Urothelium cell line (cell line): ENCODE measurements at regions not wholly inside any gene's neighbourhood (a gene's known extent, or its start where the extent isn't known, plus 50 kb on each side); places are given as distances from the start of the nearest gene placed in this dataset.
"Not testable (repeated sequence)": the region's sequence is repeated elsewhere in the genome, so short reads cannot be mapped to it uniquely, and the experiment has no call there.

Experiments
- DNase-seq: peaks from one replicate; pipeline ENCODE4 v3.0.0; 2011; ENCODE audit warnings: low spot score, mixed read lengths
- FAIRE-seq: peaks from 2 replicates; lab custom pipeline; 2011; peaks lifted over from hg19 to GRCh38; lab: Jason Lieb, UNC

DNA sequence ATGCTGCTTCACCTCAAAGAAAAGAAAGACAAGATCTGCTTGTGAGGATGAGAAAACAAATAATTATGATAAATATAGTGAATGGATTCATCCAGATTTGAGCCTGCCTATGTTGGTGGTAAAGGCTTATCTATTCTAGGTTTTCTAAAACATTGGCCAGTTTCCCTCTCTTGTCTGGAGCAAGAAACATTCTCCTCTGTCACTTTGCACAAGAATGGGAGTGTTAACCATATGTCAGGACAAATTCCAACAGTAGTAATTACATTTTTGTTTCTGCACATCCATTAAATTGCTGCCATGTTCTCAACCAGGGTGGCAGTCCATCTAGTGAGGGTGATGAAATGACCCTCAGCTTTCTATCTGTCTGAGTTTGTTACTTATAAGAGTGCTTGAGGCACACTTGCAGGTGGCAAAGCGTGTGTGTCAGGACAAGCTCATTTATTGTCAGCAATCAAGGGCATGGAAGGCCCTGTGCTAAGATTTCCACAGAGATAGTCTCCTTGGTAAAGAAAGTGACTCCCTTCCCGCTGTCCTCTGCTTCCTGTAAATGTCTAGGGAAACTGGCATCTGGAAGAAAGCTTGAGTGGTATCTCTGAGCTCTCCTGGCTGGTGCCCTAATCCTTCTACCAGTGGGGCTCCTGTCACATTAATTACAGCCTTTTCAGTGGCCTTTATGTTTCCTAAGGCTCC, 502.1 kb upstream of the FLRT2 start:
- FAIRE-seq (no peak), DNase-seq (no peak)

DNA sequence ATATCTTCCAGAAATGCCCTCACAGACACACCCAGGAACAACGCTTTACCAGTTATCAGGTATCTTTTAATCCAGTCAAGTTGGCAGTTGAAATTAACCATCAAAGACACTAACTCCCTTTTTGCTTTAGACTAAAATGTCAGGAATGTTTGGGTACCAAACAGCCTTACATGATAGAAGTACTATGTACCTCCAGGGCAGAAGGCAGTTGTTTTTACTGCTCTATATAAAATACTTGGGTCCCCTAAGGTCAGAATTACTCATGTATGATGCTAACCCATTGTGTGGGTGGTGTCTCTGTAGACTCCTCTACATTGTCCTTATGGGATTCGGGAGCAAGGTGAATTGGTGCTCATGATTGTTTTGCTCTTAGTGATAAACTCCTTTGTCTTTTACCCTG, 492.5 kb upstream of the FLRT2 start:
- DNase-seq (no peak), FAIRE-seq (no peak)

DNA sequence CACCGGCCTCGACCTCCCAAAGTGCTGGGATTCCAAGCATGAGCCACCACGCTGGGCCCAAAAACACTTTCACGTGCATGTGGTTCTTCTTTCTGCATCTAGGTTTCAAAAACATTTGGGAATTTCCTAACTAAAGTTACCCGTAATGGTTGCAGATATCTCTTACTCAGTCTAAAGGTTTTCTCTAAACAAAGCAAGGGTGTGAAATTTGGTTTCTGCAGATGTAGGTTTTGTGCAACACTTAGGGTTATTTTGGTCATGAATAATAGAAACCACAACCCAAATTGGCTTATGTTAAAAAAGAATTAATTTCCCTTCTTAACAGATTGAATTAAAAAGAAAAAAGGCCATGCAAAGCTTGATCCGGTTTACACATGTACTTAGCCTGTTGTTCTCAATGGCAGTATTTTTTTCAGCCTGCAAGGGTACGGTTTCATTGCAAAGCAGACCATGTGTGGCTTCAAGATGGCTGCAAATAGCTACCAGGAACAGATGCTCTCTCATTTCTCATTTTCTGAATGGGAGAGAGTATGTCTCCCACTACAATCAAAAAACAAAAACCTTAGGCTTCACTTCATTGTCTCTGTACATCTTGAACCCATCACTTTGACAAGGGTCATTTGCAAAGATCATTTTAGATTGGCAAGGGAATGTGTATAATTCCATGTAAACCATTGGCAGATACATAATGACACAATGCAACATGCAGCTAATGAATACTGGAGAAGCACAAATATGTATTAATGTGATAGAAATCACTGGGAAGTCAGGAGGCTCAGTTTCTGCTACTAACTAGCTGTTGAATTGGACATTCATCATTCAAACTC, 491.2 kb upstream of the FLRT2 start:
- FAIRE-seq: no peak
- no peak for DNase-seq

DNA sequence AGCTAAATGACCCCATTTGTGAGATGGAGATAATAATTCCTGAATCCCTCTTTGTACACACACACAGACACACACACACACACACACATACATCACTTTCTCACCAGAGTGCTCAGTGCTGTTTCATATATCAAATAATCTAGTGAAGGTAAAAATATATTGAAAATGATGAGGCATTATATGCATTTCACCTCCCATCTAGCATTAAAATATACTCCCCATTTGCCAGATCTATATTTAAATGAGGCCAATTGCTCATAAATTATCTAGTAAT, 490.7 kb upstream of the FLRT2 start:
- DNase-seq (no peak), FAIRE-seq (no peak)

DNA sequence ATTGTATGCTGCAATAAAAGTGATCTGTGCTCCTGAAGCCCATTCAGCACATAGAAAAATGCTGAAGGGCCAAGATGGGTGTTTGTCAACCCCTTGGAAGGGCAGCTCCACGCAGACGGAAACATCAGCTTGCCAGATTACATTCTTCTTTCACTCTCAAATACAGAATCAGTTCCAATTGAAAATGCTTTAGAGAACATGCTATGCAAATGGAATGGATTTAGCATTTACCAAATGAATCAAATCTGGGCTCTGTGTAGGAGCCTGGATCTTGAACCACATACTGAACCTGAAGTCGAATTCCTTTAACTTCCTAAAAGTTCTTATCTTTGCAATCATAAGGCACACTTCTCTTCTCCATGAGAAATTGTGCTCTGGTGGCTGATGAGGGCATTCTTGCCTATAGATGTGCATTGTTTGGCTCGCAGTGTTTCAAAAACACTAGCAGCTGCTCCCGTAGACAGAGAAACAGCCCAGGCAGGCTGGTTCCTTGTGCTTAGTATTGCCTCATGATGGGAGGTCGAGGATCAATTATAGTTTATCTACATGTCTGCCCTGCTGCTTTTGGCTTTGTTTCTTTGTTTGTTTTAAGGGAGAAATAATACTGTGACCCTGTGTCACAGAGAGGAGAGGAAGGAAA, 489.8 kb upstream of the FLRT2 start:
- no peak for DNase-seq
- no peak for FAIRE-seq

DNA sequence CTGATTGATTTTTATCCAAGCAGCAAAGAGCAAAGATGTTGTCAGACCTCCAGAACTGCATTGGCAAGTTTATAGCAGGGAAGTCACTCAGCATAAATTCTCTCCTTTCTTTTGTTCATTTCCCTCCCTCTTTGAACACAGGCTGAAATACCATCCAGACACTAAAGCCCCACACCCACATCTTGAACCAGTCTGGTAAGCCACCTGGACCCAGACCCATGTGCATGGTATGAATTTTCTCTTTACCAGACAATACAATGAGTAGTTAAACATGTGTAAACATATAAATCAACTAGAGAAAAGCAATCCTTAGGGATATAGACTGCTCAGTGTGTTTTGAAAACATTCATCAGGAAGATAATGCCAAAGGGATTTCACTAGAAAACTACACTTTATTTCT, 488.3 kb upstream of the FLRT2 start:
- no peak for FAIRE-seq
- DNase-seq: no peak

DNA sequence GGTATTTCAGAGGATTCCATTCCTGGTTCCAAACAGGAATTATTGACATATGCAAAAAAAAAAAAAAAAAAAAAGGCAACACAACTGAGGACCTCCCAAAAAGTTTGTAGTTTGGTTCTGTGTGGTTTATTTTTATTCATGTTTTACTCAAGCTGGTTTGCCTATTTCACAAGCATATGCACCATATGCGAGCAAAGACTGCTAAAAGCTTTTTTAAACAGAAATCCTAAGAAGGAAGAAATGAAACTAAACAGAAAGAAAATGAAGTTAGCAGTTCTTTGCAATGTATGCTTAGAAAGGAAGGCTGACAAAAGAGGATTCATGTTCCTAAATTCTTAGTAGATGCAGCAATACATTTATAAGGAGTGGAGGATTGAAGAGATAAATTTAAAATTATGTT, 487.6 kb upstream of the FLRT2 start:
- DNase-seq: no peak
- no peak for FAIRE-seq

DNA sequence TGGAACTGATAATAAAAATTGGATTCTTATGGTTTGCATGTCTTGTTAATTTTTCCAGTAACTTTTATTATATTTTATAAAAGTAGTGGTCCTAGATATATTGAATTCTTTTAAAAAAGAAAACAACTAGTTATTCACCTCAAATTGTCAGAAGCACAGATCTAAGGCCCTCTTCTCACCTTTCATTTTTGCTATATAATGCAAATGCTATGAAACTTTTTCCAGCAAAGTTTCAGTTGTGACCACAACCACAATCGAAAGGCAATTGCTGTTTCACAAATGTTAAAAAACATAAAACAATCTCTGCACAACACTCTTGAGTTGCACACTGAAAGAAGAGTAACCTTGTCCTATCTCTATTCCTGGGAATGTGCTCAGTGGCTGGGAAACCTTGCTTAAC, 479.8 kb upstream of the FLRT2 start:
- FAIRE-seq (no peak), DNase-seq (no peak)

DNA sequence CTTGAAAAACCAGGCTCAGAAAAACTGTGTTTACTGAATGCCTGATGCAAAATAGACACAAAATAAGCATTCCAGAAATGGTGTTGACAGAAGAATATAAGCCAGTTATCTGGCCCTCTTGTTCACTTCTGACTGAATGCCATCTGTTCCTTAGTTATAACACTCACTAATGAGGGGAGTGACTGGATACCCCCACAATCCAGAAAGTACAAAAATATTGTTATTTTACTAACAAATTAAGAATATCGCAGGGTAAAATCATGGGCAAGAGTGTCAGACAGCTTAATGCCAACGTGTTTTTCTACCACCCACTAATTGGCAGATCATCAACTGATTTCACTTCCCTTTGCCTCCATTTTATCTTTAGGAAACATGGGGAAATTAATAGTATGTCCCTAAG, 477.3 kb upstream of the FLRT2 start:
- DNase-seq: no peak
- FAIRE-seq: no peak

DNA sequence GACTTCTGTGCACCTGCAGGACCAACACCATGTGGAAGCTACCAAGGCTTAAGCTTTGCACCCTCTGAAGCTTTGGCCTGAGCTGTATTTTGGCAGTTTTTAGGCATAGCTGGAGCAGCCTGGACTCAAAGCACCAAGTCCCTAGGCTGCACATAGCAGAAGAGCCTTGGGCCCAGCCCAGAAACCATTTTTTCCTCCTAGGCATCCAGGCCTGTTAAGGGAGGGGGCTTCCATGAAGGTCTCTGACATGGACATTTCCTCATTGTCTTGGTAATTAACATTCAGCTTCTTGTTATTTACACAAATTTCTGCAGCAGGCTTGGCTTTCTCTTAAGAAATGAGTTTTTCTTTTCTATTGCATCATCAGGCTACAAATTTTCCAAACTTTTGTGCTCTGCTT, 475.8 kb upstream of the FLRT2 start:
- no peak for DNase-seq
- FAIRE-seq: no peak

DNA sequence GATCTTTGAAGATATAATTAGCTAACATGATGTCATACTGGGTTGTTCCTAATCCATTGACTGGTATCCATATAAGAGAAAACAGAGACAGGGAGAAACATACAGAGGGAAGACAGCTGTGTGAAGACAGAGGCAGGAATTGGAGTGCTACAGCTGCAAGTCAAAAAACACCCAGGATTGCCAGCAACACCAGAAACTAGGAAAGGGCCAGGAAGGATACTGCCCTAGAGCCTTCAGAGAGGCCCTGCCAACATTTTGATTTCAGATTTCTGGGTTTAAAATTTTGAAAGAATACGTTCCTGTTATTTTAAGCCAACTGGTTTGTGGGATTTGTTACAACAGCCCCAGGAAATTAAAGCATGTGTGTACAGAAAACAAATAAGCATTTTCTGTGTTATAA, 473.7 kb upstream of the FLRT2 start:
- DNase-seq (no peak), FAIRE-seq (no peak)

DNA sequence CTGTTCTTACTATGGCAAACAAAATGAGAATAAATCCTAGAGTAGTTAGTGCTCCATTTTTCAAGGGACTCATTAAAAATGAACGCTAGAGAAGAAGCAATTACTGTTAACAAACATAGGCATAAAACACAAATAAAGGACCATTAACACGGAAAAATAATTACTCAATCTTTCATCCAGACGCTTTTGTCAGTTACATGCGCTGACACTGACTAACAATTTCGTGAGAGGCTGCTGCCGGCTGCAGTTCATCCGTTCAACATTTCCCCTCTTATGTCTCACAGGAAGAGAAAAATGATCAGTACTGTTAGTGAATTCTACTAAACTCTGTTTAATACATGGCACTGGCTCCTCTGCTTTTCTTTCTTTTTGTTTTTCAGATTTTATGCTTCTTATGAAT, 472.7 kb upstream of the FLRT2 start:
- FAIRE-seq (no peak), DNase-seq (no peak)

DNA sequence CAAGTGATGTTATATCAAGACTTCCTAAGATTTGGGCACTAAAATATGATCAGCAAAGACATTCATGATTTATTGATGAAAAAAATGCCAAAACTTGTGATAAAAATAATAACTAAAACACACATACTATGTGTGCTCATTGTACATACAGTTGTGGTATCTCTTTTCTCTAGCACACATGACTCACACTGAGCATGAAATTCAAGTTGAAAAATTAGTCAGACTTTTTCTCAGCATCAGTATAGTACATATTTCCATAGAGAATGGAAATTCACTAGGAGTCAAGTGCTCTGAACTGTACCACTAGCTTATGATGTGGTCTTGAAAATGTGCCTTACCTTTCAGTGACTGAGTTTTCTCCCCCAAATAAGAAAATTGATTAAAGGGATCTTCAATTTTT, 471.8 kb upstream of the FLRT2 start:
- no peak for FAIRE-seq

DNA sequence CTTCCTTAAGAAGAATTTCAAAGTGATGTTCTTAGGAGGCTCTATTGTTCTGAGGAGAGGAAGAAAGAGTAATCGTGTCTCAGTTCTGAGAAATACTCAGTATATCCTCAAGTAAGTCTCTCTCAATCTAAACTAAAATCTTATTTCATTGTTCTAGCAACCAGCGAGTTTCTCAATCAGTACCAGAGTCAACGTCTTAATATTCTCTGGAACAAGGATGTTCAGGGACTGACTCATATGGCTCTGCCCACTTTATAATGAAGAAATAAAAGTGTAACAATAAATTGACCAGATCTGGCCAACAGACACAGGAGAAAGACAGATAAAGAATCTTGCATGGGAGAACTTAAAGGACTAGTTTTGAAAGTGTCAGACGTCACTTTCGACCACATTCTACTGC, 469.8 kb upstream of the FLRT2 start:
- DNase-seq: no peak
- no peak for FAIRE-seq

More for the DNA sequence above, 471.8 kb upstream of the FLRT2 start:
- no peak for DNase-seq

DNA sequence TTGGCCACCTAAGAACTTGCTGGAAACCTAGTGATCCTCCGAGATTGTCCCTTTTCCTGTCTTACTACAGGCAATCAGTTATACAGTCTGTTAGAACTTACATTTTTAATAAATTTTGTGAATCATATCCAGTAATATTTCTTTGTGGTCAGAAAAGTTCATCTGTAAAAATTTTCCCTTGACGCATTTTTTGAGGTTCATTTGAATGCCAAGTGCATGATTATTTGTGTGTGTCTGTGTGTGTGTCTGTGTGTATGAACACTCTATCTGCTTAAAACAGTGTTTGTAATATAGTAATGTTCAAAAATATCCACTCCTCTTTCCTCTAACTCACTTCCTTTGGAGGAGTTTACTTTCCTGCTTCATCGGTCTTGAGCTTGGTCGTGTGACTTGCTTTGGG, 468.7 kb upstream of the FLRT2 start:
- FAIRE-seq: no peak

DNA sequence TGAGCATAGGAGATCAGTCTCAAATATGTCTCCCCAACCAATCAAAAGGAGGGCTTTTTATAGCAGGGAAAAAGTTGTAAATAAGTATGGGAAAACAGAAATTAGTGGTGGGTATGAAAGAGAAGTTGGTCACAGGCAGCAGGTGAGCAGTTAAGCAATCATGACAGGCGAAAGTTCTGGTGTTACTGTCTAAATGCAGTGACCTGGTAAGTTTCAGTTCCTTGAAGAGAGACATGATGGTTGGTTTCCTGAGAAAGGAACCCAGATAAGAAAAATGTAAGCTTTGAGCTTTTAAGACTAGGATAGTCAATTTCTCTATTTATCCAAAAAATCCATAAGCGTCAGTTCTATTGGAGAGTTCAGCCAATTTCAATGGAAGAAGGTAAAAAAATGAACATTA, 466.2 kb upstream of the FLRT2 start:
- FAIRE-seq (no peak), DNase-seq (no peak)

More for the DNA sequence above, 468.7 kb upstream of the FLRT2 start:
- DNase-seq: no peak

DNA sequence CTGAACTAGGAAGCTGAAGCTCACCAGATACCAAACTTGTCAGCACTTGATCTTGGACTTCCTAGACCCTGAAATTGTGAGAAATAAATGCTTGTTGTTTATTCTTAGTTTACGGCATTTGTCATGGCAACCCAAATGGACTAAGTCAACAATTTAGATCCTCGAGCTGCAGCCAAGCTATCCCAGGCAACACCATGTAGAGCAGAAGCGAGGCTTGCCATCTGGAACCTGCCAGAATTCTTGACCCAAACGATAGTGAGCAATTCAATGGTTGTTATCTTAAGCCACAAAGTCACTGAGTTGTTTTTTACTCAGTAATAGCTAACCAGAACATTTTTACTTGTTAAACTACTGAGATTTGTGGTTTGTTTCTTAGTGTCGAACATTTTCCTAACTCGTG, 458.5 kb upstream of the FLRT2 start:
- FAIRE-seq (no peak), DNase-seq (no peak)

DNA sequence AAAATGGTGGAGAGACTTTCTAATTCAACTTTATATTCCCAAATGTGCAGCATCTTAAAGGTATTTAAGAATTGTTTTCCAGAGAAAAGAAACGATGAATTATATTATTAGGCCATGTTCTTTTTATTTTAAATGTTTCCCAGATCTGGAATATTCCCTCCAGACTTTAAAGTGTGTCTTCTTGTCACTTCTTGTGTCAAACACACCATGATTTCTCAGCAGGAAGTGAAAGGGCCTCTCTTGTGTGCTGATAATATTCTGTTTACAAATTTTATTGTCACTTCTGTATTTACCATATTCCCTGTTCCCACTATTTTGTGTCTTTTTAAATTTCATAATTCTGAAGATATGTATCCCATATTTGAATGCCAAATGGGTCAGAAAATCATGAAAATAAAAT, 455.0 kb upstream of the FLRT2 start:
- DNase-seq: no peak
- FAIRE-seq: no peak

DNA sequence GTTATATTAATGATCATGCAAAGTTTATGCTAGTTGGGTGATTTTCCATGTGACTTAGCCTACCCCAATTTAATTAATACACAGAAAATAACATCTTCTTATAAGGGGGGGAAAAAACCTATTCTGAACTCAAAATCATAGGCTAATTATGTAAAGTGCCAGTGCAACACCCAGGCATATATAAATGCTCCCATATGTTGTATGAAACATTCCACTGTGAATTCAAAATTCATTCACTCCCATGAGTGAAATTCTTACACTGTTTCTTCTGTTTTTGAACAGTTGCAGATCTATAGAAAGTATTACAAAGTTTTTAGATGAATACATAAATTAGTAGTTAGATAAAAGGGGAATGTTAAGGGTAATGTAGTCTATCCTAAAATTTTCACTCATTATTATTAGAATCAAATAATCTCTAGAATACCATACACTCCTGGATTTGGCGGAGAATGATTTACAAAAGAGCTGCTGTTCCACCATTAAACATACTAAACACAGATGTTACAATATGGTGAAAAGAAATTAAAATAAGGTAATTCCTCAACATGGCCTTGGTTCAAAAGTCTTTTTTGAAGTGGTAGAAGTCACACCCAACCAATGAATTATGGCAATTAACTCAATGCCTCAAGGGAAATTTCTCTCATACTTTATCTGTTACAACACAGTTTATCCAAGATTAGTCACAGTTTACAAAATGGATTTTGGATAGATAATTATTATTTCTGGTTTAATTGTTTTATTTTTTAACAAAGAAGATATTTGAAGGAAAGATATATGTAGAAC, 454.1 kb upstream of the FLRT2 start:
- DNase-seq (no peak), FAIRE-seq (no peak)

DNA sequence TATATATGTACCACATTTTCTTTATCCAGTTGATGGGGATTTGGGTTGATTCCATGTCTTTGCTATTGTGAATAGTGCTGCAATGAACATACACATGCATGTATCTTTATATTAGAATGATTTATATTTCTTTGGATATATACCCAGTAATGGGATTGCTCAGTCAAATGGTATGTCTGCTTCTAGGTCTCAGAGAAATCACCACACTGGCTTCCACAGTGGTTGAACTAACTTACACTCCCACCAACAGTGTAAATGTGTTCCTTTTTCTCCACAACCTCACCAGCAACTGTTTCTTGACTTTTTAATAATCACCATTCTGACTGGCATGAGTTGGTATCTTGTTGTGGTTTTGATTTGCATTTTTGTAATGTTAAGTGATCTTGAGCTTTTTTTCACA, 452.2 kb upstream of the FLRT2 start:
- not testable (repeated sequence) for FAIRE-seq, DNase-seq
